Nephron (organoid): ENCODE measurements at regions not wholly inside any gene's neighbourhood (a gene's known extent, or its start where the extent isn't known, plus 50 kb on each side); places are given as distances from the start of the nearest gene placed in this dataset.

Experiments used
- H3K27ac Mint-ChIP-seq, 3 experiments: 2 replicates each; pipeline ENCODE4 v1.8.0; 2020; ENCODE audit warnings: mixed read lengths in 3 of 3, mild to moderate bottlenecking in 2 of 3, moderate library complexity in 1 of 3
- H3K27me3 Mint-ChIP-seq: 2 replicates; pipeline ENCODE4 v1.8.0; 2021; ENCODE audit warnings: low read depth, mild to moderate bottlenecking, moderate library complexity, mixed read lengths
- H3K36me3 Mint-ChIP-seq: 2 replicates; pipeline ENCODE4 v1.8.0; 2020; ENCODE audit warnings: low read depth, mixed read lengths
- H3K4me1 Mint-ChIP-seq: 2 replicates; pipeline ENCODE4 v1.8.0; 2020; ENCODE audit warnings: mixed read lengths
- H3K4me3 Mint-ChIP-seq, 3 experiments: 2 replicates each; pipeline ENCODE4 v1.8.0; 2020; ENCODE audit warnings: mild to moderate bottlenecking in 3 of 3, mixed read lengths in 3 of 3, moderate library complexity in 2 of 3
- H3K9me3 Mint-ChIP-seq: 2 replicates; pipeline ENCODE4 v1.8.0; 2020; ENCODE audit warnings: mixed read lengths
- CTCF ChIP-seq, 3 experiments: fragments of 200-600 bp; sonication (generic); IDR thresholded peaks; one replicate each; pipeline ENCODE4 v1.5.0; 2021; ENCODE audit warnings: antibody characterized with exemption in 3 of 3; ENCODE audit not compliant: unreplicated experiment in 3 of 3

- peaks cover 54% of the 10 kb centered on the region for H3K27me3 Mint-ChIP-seq
- H3K4me1 Mint-ChIP-seq, result peaks cover 44% of the 10 kb centered on the region
- H3K36me3 Mint-ChIP-seq, result no peaks in the 10 kb centered on the region
- H3K4me3 Mint-ChIP-seq, result no peak overlapping the region
- H3K9me3 Mint-ChIP-seq, result no peaks in the 10 kb centered on the region
- H3K27ac Mint-ChIP-seq, result peak overlapping the region; percentile 34 to 68 (median 56)
- no peak for TF ChIP-seq CTCF (IDR thresholded peaks at IDR 0.05; ENCODE audit: unreplicated experiment in 3 of 3)
These were observed 268.3 kb downstream of the UACA start for GRCh38 chr15:70494852-70495571.

- H3K4me1 Mint-ChIP-seq, result peaks cover 39% of the 10 kb centered on the region
- no peaks in the 10 kb centered on the region for H3K9me3 Mint-ChIP-seq
- peak overlapping the region in 2 of 3 experiments; percentile 56 to 84 for H3K27ac Mint-ChIP-seq
- H3K36me3 Mint-ChIP-seq, result no peaks in the 10 kb centered on the region
- no peak for TF ChIP-seq CTCF (IDR thresholded peaks at IDR 0.05; ENCODE audit: unreplicated experiment in 3 of 3)
- H3K4me3 Mint-ChIP-seq, result no peak overlapping the region
- H3K27me3 Mint-ChIP-seq, result peaks cover 51% of the 10 kb centered on the region
These were observed 268.9 kb downstream of the UACA start for GRCh38 chr15:70494517-70494851.

GRCh38 chr15:70493787-70494516 is 269.4 kb downstream of the UACA start:
- Mint-ChIP-seq H3K4me1 (peaks cover 38% of the 10 kb centered on the region), H3K36me3 (no peaks in the 10 kb centered on the region)

GRCh38 chr15:70493376-70493775 is 270.0 kb downstream of the UACA start:
- Mint-ChIP-seq H3K4me1 (peaks cover 38% of the 10 kb centered on the region), H3K27ac (peak overlapping the region in 1 of 3 experiments; percentile 84), H3K9me3 (no peaks in the 10 kb centered on the region), H3K36me3 (no peaks in the 10 kb centered on the region), H3K4me3 (no peak overlapping the region), H3K27me3 (peaks cover 49% of the 10 kb centered on the region)
- no peak for TF ChIP-seq CTCF (IDR thresholded peaks at IDR 0.05; ENCODE audit: unreplicated experiment in 3 of 3)

More at GRCh38 chr15:70493787-70494516, 269.4 kb downstream of the UACA start:
- no peaks in the 10 kb centered on the region for H3K9me3 Mint-ChIP-seq
- peaks cover 50% of the 10 kb centered on the region for H3K27me3 Mint-ChIP-seq
- peak overlapping the region in 2 of 3 experiments; percentile 56 to 84 for H3K27ac Mint-ChIP-seq
- TF ChIP-seq CTCF (IDR thresholded peaks at IDR 0.05; ENCODE audit: unreplicated experiment in 3 of 3), result no peak
- no peak overlapping the region for H3K4me3 Mint-ChIP-seq

GRCh38 chr15:70492240-70493177 is 270.8 kb downstream of the UACA start:
- H3K27me3 Mint-ChIP-seq, result peaks cover 54% of the 10 kb centered on the region
- no peaks in the 10 kb centered on the region for H3K9me3 Mint-ChIP-seq

More at GRCh38 chr15:70492240-70493177, 270.8 kb downstream of the UACA start:
- TF ChIP-seq CTCF (IDR thresholded peaks at IDR 0.05; ENCODE audit: unreplicated experiment in 3 of 3), result no peak
- no peak overlapping the region for H3K4me3 Mint-ChIP-seq
- H3K4me1 Mint-ChIP-seq, result peaks cover 43% of the 10 kb centered on the region
- H3K27ac Mint-ChIP-seq, result peak overlapping the region in 1 of 3 experiments; percentile 4
- H3K36me3 Mint-ChIP-seq, result no peaks in the 10 kb centered on the region
